Transverse colon (tissue), 4 donors: ENCODE measurements at regions not wholly inside any gene's neighbourhood (a gene's known extent, or its start where the extent isn't known, plus 50 kb on each side); places are given as distances from the start of the nearest gene placed in this dataset.

Experiments
- POLR2A ChIP-seq: fragments of 450-650 bp; IDR thresholded peaks from one replicate; pipeline ENCODE4 v1.6.1; 2016; ENCODE audit warnings: antibody characterized with exemption, mild to moderate bottlenecking, moderate library complexity
- POLR2AphosphoS5 ChIP-seq, 3 donors: sonication (generic); formaldehyde crosslinking; IDR thresholded peaks; one replicate each; pipeline ENCODE4 v1.6.1; 2016; ENCODE audit warnings: antibody characterized with exemption in 3 of 3
- TF ChIP-seq, protein P1 (sequence below), 5 experiments: fragments of 200-600 bp in 3 of 5; fragments of 450-650 bp in 2 of 5; sonication (generic) in 3 of 5; IDR thresholded peaks; 1 replicate in 2 of 5; 2 replicates in 3 of 5; pipeline ENCODE4 v1.5.1; 2016 to 2017; ENCODE audit warnings: antibody characterized with exemption in 5 of 5, inconsistent platforms in 3 of 5, mild to moderate bottlenecking in 2 of 5, moderate library complexity in 1 of 5

DNA sequence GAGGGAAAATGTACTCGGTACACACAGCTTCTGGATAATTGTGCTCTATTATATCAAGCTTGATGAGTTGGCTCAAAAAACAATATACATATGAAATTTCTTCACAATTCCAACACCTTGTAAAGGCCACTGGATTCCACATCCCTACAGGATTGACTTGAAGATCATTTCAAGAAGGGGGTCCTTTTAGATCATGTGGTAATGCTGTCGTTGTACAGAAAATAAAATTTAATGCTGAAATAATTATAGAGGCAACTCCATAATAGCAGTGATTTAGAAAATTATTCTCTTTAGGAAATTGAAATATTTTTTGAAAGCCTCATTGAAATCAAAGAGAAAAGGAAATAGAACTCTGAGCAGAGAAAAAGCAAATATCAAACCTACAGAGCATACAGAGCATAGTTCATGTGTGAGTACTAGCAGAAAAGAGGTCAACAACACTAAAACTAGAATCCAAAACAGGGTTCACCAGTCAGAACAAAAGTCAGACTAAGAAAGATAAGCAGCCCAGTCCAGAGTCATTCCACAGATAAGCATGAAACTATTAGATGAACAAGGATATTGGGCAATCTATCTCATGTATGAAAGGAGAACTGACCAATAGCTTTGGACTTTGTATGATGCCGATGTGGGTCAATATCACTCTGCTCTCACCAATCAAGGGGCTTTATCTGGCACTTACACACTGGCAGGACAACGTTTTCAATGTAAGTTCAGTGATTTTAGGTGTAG lies 79.5 kb upstream of the PALMD start:
- TF ChIP-seq POLR2A (no peak), POLR2AphosphoS5 (IDR thresholded peaks at IDR 0.05) (no peak)
- TF ChIP-seq, protein P1, sequence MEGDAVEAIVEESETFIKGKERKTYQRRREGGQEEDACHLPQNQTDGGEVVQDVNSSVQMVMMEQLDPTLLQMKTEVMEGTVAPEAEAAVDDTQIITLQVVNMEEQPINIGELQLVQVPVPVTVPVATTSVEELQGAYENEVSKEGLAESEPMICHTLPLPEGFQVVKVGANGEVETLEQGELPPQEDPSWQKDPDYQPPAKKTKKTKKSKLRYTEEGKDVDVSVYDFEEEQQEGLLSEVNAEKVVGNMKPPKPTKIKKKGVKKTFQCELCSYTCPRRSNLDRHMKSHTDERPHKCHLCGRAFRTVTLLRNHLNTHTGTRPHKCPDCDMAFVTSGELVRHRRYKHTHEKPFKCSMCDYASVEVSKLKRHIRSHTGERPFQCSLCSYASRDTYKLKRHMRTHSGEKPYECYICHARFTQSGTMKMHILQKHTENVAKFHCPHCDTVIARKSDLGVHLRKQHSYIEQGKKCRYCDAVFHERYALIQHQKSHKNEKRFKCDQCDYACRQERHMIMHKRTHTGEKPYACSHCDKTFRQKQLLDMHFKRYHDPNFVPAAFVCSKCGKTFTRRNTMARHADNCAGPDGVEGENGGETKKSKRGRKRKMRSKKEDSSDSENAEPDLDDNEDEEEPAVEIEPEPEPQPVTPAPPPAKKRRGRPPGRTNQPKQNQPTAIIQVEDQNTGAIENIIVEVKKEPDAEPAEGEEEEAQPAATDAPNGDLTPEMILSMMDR (IDR thresholded peaks at IDR 0.05), result no peak
